Mammary epithelial cell (primary cell): ENCODE measurements at regions not wholly inside any gene's neighbourhood (a gene's known extent, or its start where the extent isn't known, plus 50 kb on each side); places are given as distances from the start of the nearest gene placed in this dataset.

Experiments
- CTCF ChIP-seq, 2 donors: IDR thresholded peaks in 1 of 2; conservative IDR thresholded peaks in 1 of 2; 2 replicates each; pipeline ENCODE4 v1.5.1; 2011 to 2012; ENCODE audit warnings: inconsistent platforms in 2 of 2, low read length in 2 of 2, mild to moderate bottlenecking in 2 of 2, control low read depth in 1 of 2, low read depth in 1 of 2; ENCODE audit not compliant: insufficient read depth in 1 of 2; ENCODE audit errors: extremely low read depth in 1 of 2
- EZH2 ChIP-seq: IDR thresholded peaks from 2 replicates; pipeline ENCODE4 v1.6.1; 2012; ENCODE audit warnings: low read length, inconsistent platforms, borderline replicate concordance

GRCh38 chr20:4324611-4325243 is 75.6 kb upstream of the ADRA1D start:
- no peak for TF ChIP-seq CTCF (conservative IDR thresholded peaks at IDR 0.05 in 1 of 2, IDR thresholded peaks at IDR 0.05 in 1 of 2; ENCODE audit: extremely low read depth in 1 of 2, insufficient read depth in 1 of 2, low read depth in 1 of 2, low read length in 2 of 2)
- no peak for TF ChIP-seq EZH2
